LNCaP clone FGC (cell line): ENCODE measurements at regions not wholly inside any gene's neighbourhood (a gene's known extent, or its start where the extent isn't known, plus 50 kb on each side); places are given as distances from the start of the nearest gene placed in this dataset.

ENCODE experiments used
- DNase-seq: peaks from one replicate; pipeline ENCODE4 v3.0.0-alpha.2; 2011; ENCODE audit warnings: low read depth
- H3K4me3 ChIP-seq: 2 replicates; pipeline ENCODE4 v1.5.1; 2011; ENCODE audit warnings: mild to moderate bottlenecking, low read depth, low read length, control low read depth
- TF ChIP-seq, protein P1 (sequence below): IDR thresholded peaks from 2 replicates; pipeline ENCODE4 v1.5.1; 2012; ENCODE audit warnings: mild to moderate bottlenecking; ENCODE audit not compliant: control insufficient read depth, insufficient read depth; ENCODE audit errors: extremely low read depth

GRCh38 chr13:33340631-33341030 is 55.1 kb upstream of the STARD13 start:
- DNase-seq, result no peak
- no peak overlapping the region for H3K4me3 ChIP-seq
- TF ChIP-seq, protein P1, sequence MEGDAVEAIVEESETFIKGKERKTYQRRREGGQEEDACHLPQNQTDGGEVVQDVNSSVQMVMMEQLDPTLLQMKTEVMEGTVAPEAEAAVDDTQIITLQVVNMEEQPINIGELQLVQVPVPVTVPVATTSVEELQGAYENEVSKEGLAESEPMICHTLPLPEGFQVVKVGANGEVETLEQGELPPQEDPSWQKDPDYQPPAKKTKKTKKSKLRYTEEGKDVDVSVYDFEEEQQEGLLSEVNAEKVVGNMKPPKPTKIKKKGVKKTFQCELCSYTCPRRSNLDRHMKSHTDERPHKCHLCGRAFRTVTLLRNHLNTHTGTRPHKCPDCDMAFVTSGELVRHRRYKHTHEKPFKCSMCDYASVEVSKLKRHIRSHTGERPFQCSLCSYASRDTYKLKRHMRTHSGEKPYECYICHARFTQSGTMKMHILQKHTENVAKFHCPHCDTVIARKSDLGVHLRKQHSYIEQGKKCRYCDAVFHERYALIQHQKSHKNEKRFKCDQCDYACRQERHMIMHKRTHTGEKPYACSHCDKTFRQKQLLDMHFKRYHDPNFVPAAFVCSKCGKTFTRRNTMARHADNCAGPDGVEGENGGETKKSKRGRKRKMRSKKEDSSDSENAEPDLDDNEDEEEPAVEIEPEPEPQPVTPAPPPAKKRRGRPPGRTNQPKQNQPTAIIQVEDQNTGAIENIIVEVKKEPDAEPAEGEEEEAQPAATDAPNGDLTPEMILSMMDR, result no peak

GRCh38 chr13:33341861-33342452 is 56.4 kb upstream of the STARD13 start:
- DNase-seq, result no peak
- TF ChIP-seq, protein P1, result no peak
- no peak overlapping the region for H3K4me3 ChIP-seq

DNA sequence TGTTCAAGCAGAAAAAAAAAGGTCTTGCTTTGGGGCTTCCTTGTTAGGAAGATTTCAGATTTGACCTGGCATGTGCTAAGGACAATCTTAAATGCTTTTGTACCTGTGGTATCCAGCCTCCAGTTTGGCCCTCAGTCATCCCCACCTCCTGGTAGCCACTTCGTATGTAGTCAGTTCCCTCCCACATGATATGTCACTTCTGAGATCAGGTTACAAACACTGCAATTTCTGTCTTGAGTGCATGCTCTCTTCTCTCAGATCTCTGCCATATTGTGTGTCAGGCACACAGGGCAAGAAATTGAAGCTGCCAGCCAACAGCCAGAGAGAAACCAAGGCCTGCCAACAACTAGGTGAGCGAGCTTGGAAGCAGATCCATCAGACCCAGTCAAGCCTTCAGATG is 60.3 kb upstream of the STARD13 start:
- H3K4me3 ChIP-seq, result no peak overlapping the region
- DNase-seq, result no peak
- TF ChIP-seq, protein P1, result no peak

GRCh38 chr13:33347861-33348260 is 62.3 kb upstream of the STARD13 start:
- H3K4me3 ChIP-seq, result no peak overlapping the region
- DNase-seq, result no peak
- TF ChIP-seq, protein P1, result no peak

- DNase-seq, result no peak
- TF ChIP-seq, protein P1, result no peak
- H3K4me3 ChIP-seq, result no peak overlapping the region
Measured at GRCh38 chr13:33348366-33348765, 62.8 kb upstream of the STARD13 start.

DNA sequence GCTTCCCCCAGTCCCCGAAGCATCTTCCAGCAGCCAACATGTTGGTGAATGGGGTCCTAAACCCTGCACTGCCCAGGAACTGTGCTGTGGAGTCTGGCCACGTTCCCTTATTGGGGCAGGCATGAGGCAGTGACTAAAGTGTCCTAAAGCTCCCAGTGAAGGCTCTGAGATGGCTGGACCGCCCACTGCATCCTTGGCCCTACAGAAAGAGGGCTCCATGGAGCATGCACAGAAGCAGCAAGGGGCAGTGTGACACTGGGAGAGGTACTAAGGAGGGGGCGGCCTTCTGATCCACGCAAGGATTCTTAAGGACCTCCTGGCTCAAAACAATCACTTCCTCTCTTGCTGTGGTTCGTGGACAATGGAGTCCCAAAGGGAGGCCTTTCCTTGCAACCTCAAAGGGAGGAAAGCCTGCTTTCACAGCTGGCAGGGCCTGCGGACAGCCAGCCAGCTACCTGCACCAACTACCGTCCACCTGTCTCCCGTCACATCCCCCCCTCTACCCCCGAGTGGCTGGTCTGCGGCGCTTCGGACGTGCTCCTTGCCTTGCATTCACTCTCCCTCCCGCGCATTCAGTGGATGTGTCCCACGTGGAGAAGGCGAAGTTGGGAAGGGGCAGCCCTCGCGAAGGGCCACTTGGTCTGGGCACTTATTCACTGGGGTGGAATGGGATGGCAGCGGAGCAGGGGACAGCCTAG is 63.9 kb upstream of the STARD13 start:
- no peak for DNase-seq
- TF ChIP-seq, protein P1, result no peak
- no peak overlapping the region for H3K4me3 ChIP-seq
